ENCODE measurements at regions not wholly inside any gene's neighbourhood (a gene's known extent, or its start where the extent isn't known, plus 50 kb on each side); places are given as distances from the start of the nearest gene placed in this dataset.

- no peak overlapping the region for H3K27ac Mint-ChIP-seq
- H3K27ac ChIP-seq (ENCODE audit: low read depth, low read length) = no peak overlapping the region
- no peak overlapping the region for H3K4me3 Mint-ChIP-seq
- no peak overlapping the region for H3K4me3 ChIP-seq (ENCODE audit: low read length)
- peaks cover 0 to 3% of the 10 kb centered on the region in 2 donors for H3K27me3 Mint-ChIP-seq
- H3K9me3 ChIP-seq (ENCODE audit: low read length) = no peaks in the 10 kb centered on the region
- H3K4me1 Mint-ChIP-seq = peaks cover 0 to 3% (median 0%) of the 10 kb centered on the region in 3 donors
- ChIA-PET CTCF (no interaction called here), POLR2A (no interaction called here)
- H3K27me3 ChIP-seq (ENCODE audit: insufficient read depth, low read length, poor library complexity, severe bottlenecking) = no peaks in the 10 kb centered on the region
- no peaks in the 10 kb centered on the region for H3K36me3 Mint-ChIP-seq
- no peaks in the 10 kb centered on the region for H3K9me3 Mint-ChIP-seq
- no peak for DNase-seq
- no peaks in the 10 kb centered on the region for H3K36me3 ChIP-seq (ENCODE audit: insufficient read depth, low read length)
- H3K4me1 ChIP-seq (ENCODE audit: insufficient read depth, low read length) = no peaks in the 10 kb centered on the region
Observed at GRCh38 chr18:44514766-44515165, 165.9 kb upstream of the SETBP1 start.

DNA sequence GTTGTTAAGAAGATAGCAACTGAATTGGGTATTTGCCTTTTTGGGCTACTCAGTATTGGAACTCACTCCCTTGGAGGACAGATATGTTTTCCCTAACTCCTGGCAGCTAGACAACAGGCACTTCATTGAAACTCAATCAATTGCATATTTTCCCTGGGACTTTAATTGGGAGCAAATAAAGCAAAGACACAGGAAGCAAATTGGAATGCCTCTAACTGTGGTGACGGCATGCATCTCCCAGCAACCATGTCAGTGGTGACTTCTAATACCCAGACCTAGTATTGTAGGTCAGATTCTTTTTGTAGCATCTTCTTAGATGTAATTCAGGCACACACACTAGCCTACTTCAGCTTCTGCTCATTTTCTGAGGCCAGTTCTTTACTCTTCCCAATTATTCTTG is 164.2 kb upstream of the SETBP1 start:
- POLR2A ChIA-PET = no interaction called here
- H3K9me3 Mint-ChIP-seq = no peaks in the 10 kb centered on the region
- H3K4me3 Mint-ChIP-seq = no peak overlapping the region
- Histone ChIP-seq H3K36me3 (ENCODE audit: insufficient read depth, low read length) (no peaks in the 10 kb centered on the region), H3K4me3 (ENCODE audit: low read length) (no peak overlapping the region), H3K27me3 (ENCODE audit: insufficient read depth, low read length, poor library complexity, severe bottlenecking) (no peaks in the 10 kb centered on the region), H3K4me1 (ENCODE audit: insufficient read depth, low read length) (no peaks in the 10 kb centered on the region), H3K27ac (ENCODE audit: low read depth, low read length) (no peak overlapping the region), H3K9me3 (ENCODE audit: low read length) (no peaks in the 10 kb centered on the region)
- peaks cover 0 to 3% (median 0%) of the 10 kb centered on the region in 3 donors for H3K4me1 Mint-ChIP-seq
- CTCF ChIA-PET = no interaction called here
- no peaks in the 10 kb centered on the region for H3K36me3 Mint-ChIP-seq
- no peak for DNase-seq
- no peak overlapping the region for H3K27ac Mint-ChIP-seq
- no peaks in the 10 kb centered on the region for H3K27me3 Mint-ChIP-seq

GRCh38 chr18:44517136-44517535 is 163.6 kb upstream of the SETBP1 start:
- H3K36me3 ChIP-seq (ENCODE audit: insufficient read depth, low read length) = no peaks in the 10 kb centered on the region
- no peak overlapping the region for H3K27ac ChIP-seq (ENCODE audit: low read depth, low read length)
- Mint-ChIP-seq H3K9me3 (no peaks in the 10 kb centered on the region), H3K27me3 (no peaks in the 10 kb centered on the region), H3K36me3 (no peaks in the 10 kb centered on the region), H3K4me1 (peaks cover 0 to 3% (median 0%) of the 10 kb centered on the region in 3 donors), H3K4me3 (no peak overlapping the region), H3K27ac (no peak overlapping the region)
- CTCF ChIA-PET = no interaction called here
- H3K4me3 ChIP-seq (ENCODE audit: low read length) = no peak overlapping the region
- H3K27me3 ChIP-seq (ENCODE audit: insufficient read depth, low read length, poor library complexity, severe bottlenecking) = no peaks in the 10 kb centered on the region
- POLR2A ChIA-PET = no interaction called here
- no peaks in the 10 kb centered on the region for H3K4me1 ChIP-seq (ENCODE audit: insufficient read depth, low read length)
- H3K9me3 ChIP-seq (ENCODE audit: low read length) = no peaks in the 10 kb centered on the region
- DNase-seq = no peak

DNA sequence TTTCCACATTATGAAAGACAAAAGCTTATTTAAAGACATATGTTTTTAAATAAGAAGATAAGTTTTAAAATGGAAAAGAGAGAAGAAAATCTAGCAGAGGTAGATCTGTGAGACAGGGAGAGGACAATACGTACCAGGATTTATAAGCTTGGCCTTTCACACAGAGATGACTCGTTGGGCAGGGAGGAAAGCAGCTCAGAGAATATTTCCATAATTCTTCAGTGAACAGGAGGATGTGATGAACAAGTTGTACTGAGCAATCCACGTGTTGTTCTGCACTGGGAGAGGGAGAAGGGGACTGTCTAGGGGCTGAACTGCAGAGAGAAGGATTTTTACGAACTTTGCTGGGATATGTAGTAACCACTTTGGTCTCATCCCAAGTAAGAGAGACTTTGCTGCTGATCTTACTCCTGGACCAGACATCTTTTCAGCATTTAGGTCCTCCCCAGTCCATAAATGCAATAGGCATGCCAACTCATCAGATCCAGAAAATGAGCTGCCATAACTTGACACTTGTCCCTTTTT is 162.5 kb upstream of the SETBP1 start:
- Histone ChIP-seq H3K4me1 (ENCODE audit: insufficient read depth, low read length) (no peaks in the 10 kb centered on the region), H3K27ac (ENCODE audit: low read depth, low read length) (no peak overlapping the region), H3K36me3 (ENCODE audit: insufficient read depth, low read length) (no peaks in the 10 kb centered on the region), H3K4me3 (ENCODE audit: low read length) (no peak overlapping the region), H3K9me3 (ENCODE audit: low read length) (no peaks in the 10 kb centered on the region), H3K27me3 (ENCODE audit: insufficient read depth, low read length, poor library complexity, severe bottlenecking) (no peaks in the 10 kb centered on the region)
- no peak overlapping the region for H3K4me3 Mint-ChIP-seq
- ChIA-PET POLR2A (no interaction called here), CTCF (no interaction called here)
- H3K27me3 Mint-ChIP-seq = peaks cover 0 to 1% of the 10 kb centered on the region in 2 donors
- H3K36me3 Mint-ChIP-seq = no peaks in the 10 kb centered on the region
- no peaks in the 10 kb centered on the region for H3K9me3 Mint-ChIP-seq
- DNase-seq = no peak
- no peak overlapping the region for H3K27ac Mint-ChIP-seq
- H3K4me1 Mint-ChIP-seq = peaks cover 0 to 3% (median 0%) of the 10 kb centered on the region in 3 donors

GRCh38 chr18:44518666-44519065 is 162.0 kb upstream of the SETBP1 start:
- Mint-ChIP-seq H3K4me1 (peaks cover 0 to 3% (median 0%) of the 10 kb centered on the region in 3 donors), H3K27me3 (peaks cover 0 to 1% of the 10 kb centered on the region in 2 donors), H3K27ac (no peak overlapping the region), H3K36me3 (no peaks in the 10 kb centered on the region), H3K9me3 (no peaks in the 10 kb centered on the region), H3K4me3 (no peak overlapping the region)
- Histone ChIP-seq H3K4me3 (ENCODE audit: low read length) (no peak overlapping the region), H3K27me3 (ENCODE audit: insufficient read depth, low read length, poor library complexity, severe bottlenecking) (no peaks in the 10 kb centered on the region), H3K9me3 (ENCODE audit: low read length) (no peaks in the 10 kb centered on the region), H3K36me3 (ENCODE audit: insufficient read depth, low read length) (no peaks in the 10 kb centered on the region), H3K27ac (ENCODE audit: low read depth, low read length) (no peak overlapping the region), H3K4me1 (ENCODE audit: insufficient read depth, low read length) (no peaks in the 10 kb centered on the region)
- DNase-seq = no peak
- ChIA-PET POLR2A (no interaction called here), CTCF (no interaction called here)

GRCh38 chr18:44520981-44521667 is 159.6 kb upstream of the SETBP1 start:
- Histone ChIP-seq H3K4me1 (ENCODE audit: insufficient read depth, low read length) (no peaks in the 10 kb centered on the region), H3K9me3 (ENCODE audit: low read length) (no peaks in the 10 kb centered on the region), H3K27me3 (ENCODE audit: insufficient read depth, low read length, poor library complexity, severe bottlenecking) (no peaks in the 10 kb centered on the region), H3K36me3 (ENCODE audit: insufficient read depth, low read length) (no peaks in the 10 kb centered on the region), H3K27ac (ENCODE audit: low read depth, low read length) (no peak overlapping the region), H3K4me3 (ENCODE audit: low read length) (no peak overlapping the region)
- Mint-ChIP-seq H3K4me1 (peaks cover 0 to under 1% (median 0%) of the 10 kb centered on the region in 3 donors), H3K36me3 (no peaks in the 10 kb centered on the region), H3K27me3 (peaks cover 0 to 1% of the 10 kb centered on the region in 2 donors), H3K9me3 (no peaks in the 10 kb centered on the region), H3K4me3 (no peak overlapping the region), H3K27ac (no peak overlapping the region)
- CTCF ChIA-PET = no interaction called here
- POLR2A ChIA-PET = no interaction called here
- DNase-seq = no peak

- no peak overlapping the region for H3K4me3 ChIP-seq (ENCODE audit: low read length)
- no peaks in the 10 kb centered on the region for H3K9me3 ChIP-seq (ENCODE audit: low read length)
- no peaks in the 10 kb centered on the region for H3K27me3 ChIP-seq (ENCODE audit: insufficient read depth, low read length, poor library complexity, severe bottlenecking)
- H3K36me3 ChIP-seq (ENCODE audit: insufficient read depth, low read length) = no peaks in the 10 kb centered on the region
- H3K27ac ChIP-seq (ENCODE audit: low read depth, low read length) = no peak overlapping the region
- POLR2A ChIA-PET = no interaction called here
- H3K4me1 ChIP-seq (ENCODE audit: insufficient read depth, low read length) = no peaks in the 10 kb centered on the region
- no peak for DNase-seq
- H3K9me3 Mint-ChIP-seq = no peaks in the 10 kb centered on the region
- CTCF ChIA-PET = no interaction called here
- H3K4me3 Mint-ChIP-seq = no peak overlapping the region
- peaks cover 0 to 6% (median 0%) of the 10 kb centered on the region in 3 donors for H3K4me1 Mint-ChIP-seq
- H3K27ac Mint-ChIP-seq = no peak overlapping the region
- H3K27me3 Mint-ChIP-seq = peaks cover 0 to 1% of the 10 kb centered on the region in 2 donors
- H3K36me3 Mint-ChIP-seq = no peaks in the 10 kb centered on the region
Observed at GRCh38 chr18:44521668-44522022, 159.0 kb upstream of the SETBP1 start.

DNA sequence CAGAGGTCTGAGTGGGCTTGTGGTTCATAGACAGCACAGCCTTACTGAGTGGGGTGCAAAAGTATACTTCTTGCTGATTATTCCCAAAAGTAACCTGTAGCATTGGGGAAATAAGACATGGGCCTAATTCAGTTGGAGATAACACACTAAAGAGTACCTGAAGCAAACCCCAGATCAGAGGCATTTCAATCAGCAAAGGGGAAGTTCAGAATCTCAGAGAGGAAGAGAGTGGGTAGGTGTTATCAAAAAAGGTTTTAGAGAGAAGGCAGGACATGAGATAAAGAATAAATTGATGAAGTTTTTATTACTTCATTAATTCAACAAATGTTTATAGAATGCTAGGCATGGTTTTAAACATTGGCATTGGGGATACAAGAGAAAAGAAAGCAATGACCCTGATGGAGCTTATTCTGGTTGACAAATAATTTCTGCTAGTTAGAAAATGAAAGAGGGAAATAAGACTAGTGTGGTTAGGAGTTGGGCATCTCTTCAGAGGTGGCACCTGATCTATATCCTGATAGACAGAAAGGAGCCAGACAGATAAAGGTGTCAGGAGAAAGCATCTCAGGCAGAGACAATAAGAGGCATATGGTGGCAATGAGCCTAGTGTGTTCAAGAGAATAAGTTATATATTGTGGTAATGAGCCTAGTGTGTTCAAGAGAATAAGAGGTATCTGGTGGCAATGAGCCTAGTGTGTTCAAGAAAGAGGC is 153.8 kb upstream of the SETBP1 start:
- CTCF ChIA-PET = no interaction called here
- no peaks in the 10 kb centered on the region for H3K9me3 ChIP-seq (ENCODE audit: low read length)
- H3K4me1 ChIP-seq (ENCODE audit: insufficient read depth, low read length) = no peaks in the 10 kb centered on the region
- H3K9me3 Mint-ChIP-seq = no peaks in the 10 kb centered on the region
- H3K4me3 Mint-ChIP-seq = no peak overlapping the region
- no peak overlapping the region for H3K27ac Mint-ChIP-seq
- H3K27me3 ChIP-seq (ENCODE audit: insufficient read depth, low read length, poor library complexity, severe bottlenecking) = no peaks in the 10 kb centered on the region
- no peak overlapping the region for H3K4me3 ChIP-seq (ENCODE audit: low read length)
- H3K4me1 Mint-ChIP-seq = peaks cover 0 to 11% (median 3%) of the 10 kb centered on the region in 3 donors
- no peak for DNase-seq
- no peaks in the 10 kb centered on the region for H3K36me3 ChIP-seq (ENCODE audit: insufficient read depth, low read length)
- no peak overlapping the region for H3K27ac ChIP-seq (ENCODE audit: low read depth, low read length)
- no peaks in the 10 kb centered on the region for H3K36me3 Mint-ChIP-seq
- peaks cover 0 to 2% of the 10 kb centered on the region in 2 donors for H3K27me3 Mint-ChIP-seq
- POLR2A ChIA-PET = no interaction called here

All from CD8-positive, alpha-beta memory T cell (primary cell).